NK-92 (cell line): ENCODE measurements at regions not wholly inside any gene's neighbourhood (a gene's known extent, or its start where the extent isn't known, plus 50 kb on each side); places are given as distances from the start of the nearest gene placed in this dataset.

Experiments used
- DNase-seq: peaks from one replicate; lab custom pipeline; 2025; ENCODE audit not compliant: unreplicated experiment; lab: John Stamatoyannopoulos, UW

DNA sequence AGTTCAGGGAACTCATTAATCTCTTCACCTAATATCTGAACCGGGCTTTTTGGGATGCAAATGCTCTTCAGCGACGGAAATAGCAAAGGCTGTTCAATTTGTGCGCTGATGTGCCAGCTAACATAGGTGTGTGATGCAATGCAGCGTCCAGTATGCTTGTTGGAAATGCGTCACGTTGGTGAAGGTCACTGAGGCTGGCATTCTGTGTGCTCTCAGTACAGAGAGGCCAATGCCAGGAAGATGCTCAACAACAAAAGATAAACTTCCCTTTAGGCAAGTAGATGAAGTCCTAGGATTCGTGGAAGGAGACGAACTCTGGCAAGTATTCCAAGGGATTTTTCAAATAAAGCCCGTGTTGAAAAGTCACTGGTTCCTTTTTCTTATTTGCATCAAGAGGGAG lies 649.5 kb upstream of the MKI67 start:
- no peak for DNase-seq

- no peak for DNase-seq
These were observed 650.5 kb upstream of the MKI67 start for GRCh38 chr10:128776673-128777252.

- DNase-seq = no peak
These were observed 651.1 kb upstream of the MKI67 start for GRCh38 chr10:128777342-128777741.

GRCh38 chr10:128779416-128779815 lies 653.2 kb upstream of the MKI67 start:
- no peak for DNase-seq

DNA sequence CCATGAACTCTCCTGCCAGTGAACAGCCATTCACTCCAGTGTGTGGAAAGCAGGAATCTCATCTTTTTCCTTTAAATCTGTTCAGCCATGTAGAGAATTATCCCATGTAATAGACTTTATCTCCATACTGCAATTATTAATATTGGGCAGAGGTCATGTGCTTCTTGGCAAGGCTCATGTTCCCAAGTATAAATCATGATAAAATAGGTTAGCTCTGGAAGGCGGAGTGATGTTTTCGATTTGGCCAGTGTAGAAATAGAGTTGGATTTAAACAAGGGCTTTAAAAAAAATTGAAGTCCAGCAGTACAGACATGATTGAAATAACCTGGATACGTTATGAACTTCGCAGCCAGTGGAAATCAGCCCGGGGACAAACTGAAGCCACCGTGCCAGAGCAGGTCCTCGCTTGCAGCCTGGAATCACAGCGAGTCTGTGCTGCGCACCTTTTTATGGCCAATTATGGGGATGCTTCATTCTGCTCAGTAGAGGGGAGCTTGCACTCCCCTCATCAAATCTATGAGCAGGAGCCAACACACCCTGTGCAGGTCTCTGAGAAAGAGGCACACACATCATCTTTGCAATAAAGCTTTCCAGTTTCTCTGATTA lies 654.0 kb upstream of the MKI67 start:
- no peak for DNase-seq

- DNase-seq = no peak
These were observed 655.4 kb upstream of the MKI67 start for GRCh38 chr10:128781637-128782036.

GRCh38 chr10:128784444-128784843 lies 658.2 kb upstream of the MKI67 start:
- no peak for DNase-seq

- no peak for DNase-seq
These were observed 666.4 kb upstream of the MKI67 start for GRCh38 chr10:128792426-128793140.

- no peak for DNase-seq
These were observed 667.8 kb upstream of the MKI67 start for GRCh38 chr10:128793726-128794655.

- no peak for DNase-seq
These were observed 670.2 kb upstream of the MKI67 start for GRCh38 chr10:128796396-128796912.

GRCh38 chr10:128802062-128802461 lies 665.0 kb upstream of the MGMT start:
- no peak for DNase-seq

GRCh38 chr10:128803790-128804189 lies 663.3 kb upstream of the MGMT start:
- DNase-seq = no peak

DNA sequence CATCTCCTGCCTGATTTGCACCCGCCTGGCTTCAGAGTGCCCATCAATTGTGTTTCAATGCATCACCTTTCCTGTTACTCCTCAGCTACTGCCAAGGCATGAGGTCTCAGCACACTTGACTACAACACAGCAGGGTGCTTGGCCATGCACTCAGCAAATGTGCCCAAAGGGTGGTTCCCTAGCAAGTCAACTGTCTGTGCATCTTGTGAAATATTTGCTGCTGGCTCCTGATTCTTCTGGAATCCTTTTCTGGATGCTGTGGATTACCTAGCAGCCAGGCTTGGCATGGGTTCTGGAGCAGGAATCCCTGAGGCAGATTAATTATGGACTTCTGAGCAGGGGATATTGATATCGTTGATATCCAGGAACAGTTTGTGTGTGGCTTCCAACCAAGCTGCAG lies 662.6 kb upstream of the MGMT start:
- DNase-seq = no peak

DNA sequence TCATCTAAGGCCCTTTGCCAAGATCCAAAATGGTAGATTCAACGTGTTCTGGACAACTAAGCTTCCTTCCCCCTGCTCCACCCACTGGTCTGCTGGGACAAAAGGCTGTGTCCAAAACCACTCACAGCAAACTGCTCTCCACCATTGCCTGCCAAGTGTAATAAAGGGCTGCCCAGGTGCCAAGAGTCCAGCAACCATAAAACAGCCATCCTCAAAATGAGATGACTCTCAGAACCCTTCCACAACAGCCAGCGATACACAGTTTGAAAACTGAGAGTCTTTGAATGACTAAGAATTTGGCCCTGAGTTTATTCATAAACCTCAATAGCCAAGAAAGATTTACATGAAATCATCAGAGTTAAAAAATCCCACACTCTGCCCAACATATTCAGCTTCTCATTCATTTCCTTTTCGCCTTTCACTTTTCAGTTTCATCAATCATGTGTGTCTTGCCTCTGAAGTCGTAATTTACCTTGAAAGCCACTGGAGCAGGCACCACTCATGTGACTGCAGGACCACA lies 658.1 kb upstream of the MGMT start:
- no peak for DNase-seq

GRCh38 chr10:128811511-128811910 lies 655.5 kb upstream of the MGMT start:
- no peak for DNase-seq

DNA sequence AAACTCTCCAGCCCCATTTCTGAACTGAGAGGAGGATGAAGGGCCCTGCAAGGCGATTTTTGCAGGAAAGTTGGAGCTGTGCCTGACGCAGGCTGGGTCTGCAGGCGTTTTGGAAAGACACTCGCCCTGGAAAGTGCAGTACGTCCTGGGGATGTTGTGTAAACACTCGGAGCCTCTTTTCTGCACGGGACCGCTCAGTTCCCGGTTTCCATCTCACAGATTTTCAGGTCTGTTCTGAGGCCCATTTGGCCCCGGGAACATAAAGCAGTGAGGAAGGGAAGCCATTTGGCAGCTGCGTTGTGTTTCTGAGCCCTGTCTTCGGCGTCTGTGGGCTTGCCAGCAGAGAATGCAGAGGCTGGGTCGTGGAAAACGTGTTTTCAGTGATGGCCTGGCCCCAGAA lies 655.0 kb upstream of the MGMT start:
- no peak for DNase-seq

GRCh38 chr10:128813574-128813973 lies 653.5 kb upstream of the MGMT start:
- no peak for DNase-seq

GRCh38 chr10:128814024-128814423 lies 653.0 kb upstream of the MGMT start:
- DNase-seq = no peak

- no peak for DNase-seq
These were observed 652.3 kb upstream of the MGMT start for GRCh38 chr10:128814782-128815181.

GRCh38 chr10:128816726-128817125 lies 650.3 kb upstream of the MGMT start:
- DNase-seq = no peak

GRCh38 chr10:128817636-128818035 lies 649.4 kb upstream of the MGMT start:
- no peak for DNase-seq
